ENCODE measurements at regions not wholly inside any gene's neighbourhood (a gene's known extent, or its start where the extent isn't known, plus 50 kb on each side); places are given as distances from the start of the nearest gene placed in this dataset.

DNA sequence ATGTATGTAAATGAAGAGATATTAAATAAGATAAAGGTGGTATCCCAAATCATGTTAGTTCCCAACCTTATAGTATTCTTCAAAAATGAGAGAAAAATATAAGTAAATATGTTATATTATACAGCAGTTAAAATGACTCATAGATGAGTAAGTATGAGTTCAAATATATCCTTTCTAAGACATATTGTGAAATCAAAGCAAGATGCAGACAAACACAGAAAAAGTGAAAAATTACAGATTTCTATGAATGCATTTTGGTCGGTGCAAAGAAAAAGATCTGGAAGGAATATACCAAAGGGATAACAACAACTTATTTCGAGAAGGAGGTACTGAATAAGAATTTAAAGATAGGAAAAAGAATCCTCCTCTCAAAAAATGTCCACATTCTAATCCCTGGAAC, 181.2 kb upstream of the TTC14 start:
- no peak overlapping the region for H3K27ac ChIP-seq
- no peak overlapping the region for H3K4me3 ChIP-seq
- ATAC-seq (no peak), DNase-seq (ENCODE audit: low read depth in 1 of 2, low spot score in 1 of 2) (no peak), FAIRE-seq (no peak)
- 19% methylated on average over 2 of the region's 2 CpGs for WGBS (ENCODE audit: missing lambda C conversion rate)
- H3K9me3 ChIP-seq: no peaks in the 10 kb centered on the region
- ChIA-PET POLR2A (no interaction called here), CTCF (no interaction called here)
- peak overlapping the region; percentile 36; the same call in 1 of the 3 replicates for H3K4me2 ChIP-seq
- TF ChIP-seq FOSL2 (IDR thresholded peaks at IDR 0.05) (no peak), FOSL2 (CRISPR knock-in tag; IDR thresholded peaks at IDR 0.05) (peak; percentile 52), MYC (IDR thresholded peaks at IDR 0.05; ENCODE audit: borderline replicate concordance, low read length) (no peak)
- no peaks in the 10 kb centered on the region for H3K4me1 ChIP-seq

DNA sequence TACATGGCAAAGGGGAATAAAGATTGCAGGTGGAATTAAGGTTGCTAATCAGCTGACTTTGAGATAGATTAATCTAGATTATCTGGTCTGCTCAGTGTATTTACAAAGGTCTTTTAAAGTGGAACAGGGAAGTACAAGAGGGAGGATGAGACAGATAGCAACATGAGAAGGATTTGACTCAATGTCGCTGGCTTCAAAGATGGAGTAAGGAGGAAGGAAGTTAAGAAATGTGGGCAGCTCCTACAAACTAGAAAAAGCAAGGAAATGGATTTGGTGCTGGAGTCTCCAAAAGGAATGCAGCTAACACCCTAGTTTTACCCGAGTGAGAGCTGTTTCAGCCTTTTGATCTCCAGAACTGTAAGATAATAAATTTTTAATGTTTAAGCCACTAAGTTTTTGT, 180.7 kb upstream of the TTC14 start:
- H3K27ac ChIP-seq: no peak overlapping the region
- CTCF ChIA-PET: no interaction called here
- ATAC-seq (no peak), FAIRE-seq (no peak), DNase-seq (ENCODE audit: low read depth in 1 of 2, low spot score in 1 of 2) (no peak)
- POLR2A ChIA-PET: no interaction called here
- H3K4me3 ChIP-seq: no peak overlapping the region
- WGBS (ENCODE audit: missing lambda C conversion rate): 22% methylated on average over 2 of the region's 2 CpGs
- peak overlapping the region; percentile 36; the same call in 2 of the 3 replicates for H3K4me2 ChIP-seq
- H3K9me3 ChIP-seq: no peaks in the 10 kb centered on the region
- no peaks in the 10 kb centered on the region for H3K4me1 ChIP-seq
- TF ChIP-seq FOSB (CRISPR knock-in tag; IDR thresholded peaks at IDR 0.05) (no peak), ZC3H11A (IDR thresholded peaks at IDR 0.05) (no peak), SMC3 (IDR thresholded peaks at IDR 0.05) (no peak), ZSCAN20 (CRISPR knock-in tag; IDR thresholded peaks at IDR 0.05) (no peak), MYC (IDR thresholded peaks at IDR 0.05; ENCODE audit: borderline replicate concordance, low read length) (no peak), EHMT2 (IDR thresholded peaks at IDR 0.05; ENCODE audit: low read depth) (no peak), JUN (IDR thresholded peaks at IDR 0.05) (no peak), CBX2 (IDR thresholded peaks at IDR 0.05; ENCODE audit: borderline replicate concordance, low read depth) (no peak), NR3C1 (IDR thresholded peaks at IDR 0.05) (no peak), RNF2 (IDR thresholded peaks at IDR 0.05; ENCODE audit: borderline replicate concordance, low read depth) (no peak)
- TF ChIP-seq, protein P1, sequence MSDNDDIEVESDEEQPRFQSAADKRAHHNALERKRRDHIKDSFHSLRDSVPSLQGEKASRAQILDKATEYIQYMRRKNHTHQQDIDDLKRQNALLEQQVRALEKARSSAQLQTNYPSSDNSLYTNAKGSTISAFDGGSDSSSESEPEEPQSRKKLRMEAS (IDR thresholded peaks at IDR 0.05): no peak
- TF ChIP-seq, protein P2, sequence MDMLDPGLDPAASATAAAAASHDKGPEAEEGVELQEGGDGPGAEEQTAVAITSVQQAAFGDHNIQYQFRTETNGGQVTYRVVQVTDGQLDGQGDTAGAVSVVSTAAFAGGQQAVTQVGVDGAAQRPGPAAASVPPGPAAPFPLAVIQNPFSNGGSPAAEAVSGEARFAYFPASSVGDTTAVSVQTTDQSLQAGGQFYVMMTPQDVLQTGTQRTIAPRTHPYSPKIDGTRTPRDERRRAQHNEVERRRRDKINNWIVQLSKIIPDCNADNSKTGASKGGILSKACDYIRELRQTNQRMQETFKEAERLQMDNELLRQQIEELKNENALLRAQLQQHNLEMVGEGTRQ (IDR thresholded peaks at IDR 0.05): no peak
- TF ChIP-seq, protein P3, sequence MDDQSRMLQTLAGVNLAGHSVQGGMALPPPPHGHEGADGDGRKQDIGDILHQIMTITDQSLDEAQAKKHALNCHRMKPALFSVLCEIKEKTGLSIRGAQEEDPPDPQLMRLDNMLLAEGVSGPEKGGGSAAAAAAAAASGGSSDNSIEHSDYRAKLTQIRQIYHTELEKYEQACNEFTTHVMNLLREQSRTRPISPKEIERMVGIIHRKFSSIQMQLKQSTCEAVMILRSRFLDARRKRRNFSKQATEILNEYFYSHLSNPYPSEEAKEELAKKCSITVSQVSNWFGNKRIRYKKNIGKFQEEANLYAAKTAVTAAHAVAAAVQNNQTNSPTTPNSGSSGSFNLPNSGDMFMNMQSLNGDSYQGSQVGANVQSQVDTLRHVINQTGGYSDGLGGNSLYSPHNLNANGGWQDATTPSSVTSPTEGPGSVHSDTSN (IDR thresholded peaks at IDR 0.05): no peak

DNA sequence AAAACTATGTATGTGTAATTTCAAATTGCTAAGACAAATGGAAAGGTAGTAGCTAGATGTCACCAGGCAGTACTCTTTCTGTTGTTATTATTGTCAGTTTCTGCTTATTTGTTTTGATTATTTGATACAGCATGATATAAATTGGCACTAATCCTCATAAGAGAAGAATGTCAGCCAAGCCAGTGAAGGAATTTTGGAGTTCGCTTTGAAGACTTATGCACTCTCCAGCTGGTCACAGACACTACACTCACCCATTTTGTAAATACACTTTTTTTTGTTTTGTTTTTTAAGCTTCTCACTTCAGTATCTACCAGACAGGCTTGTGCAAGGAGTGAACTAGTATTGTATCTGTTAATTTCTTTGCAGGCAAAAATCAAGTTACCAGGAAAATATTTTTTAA, 180.2 kb upstream of the TTC14 start:
- Histone ChIP-seq H3K4me2 (no peak overlapping the region), H3K4me1 (no peaks in the 10 kb centered on the region), H3K9me3 (no peaks in the 10 kb centered on the region), H3K4me3 (no peak overlapping the region), H3K27ac (no peak overlapping the region)
- ChIA-PET CTCF (no interaction called here), POLR2A (no interaction called here)
- FAIRE-seq: no peak
- 60% methylated on average over 1 of the region's 1 CpG for WGBS (ENCODE audit: missing lambda C conversion rate)
- no peak for DNase-seq (ENCODE audit: low read depth in 1 of 2, low spot score in 1 of 2)
- no peak for ATAC-seq
- TF ChIP-seq, protein P4, sequence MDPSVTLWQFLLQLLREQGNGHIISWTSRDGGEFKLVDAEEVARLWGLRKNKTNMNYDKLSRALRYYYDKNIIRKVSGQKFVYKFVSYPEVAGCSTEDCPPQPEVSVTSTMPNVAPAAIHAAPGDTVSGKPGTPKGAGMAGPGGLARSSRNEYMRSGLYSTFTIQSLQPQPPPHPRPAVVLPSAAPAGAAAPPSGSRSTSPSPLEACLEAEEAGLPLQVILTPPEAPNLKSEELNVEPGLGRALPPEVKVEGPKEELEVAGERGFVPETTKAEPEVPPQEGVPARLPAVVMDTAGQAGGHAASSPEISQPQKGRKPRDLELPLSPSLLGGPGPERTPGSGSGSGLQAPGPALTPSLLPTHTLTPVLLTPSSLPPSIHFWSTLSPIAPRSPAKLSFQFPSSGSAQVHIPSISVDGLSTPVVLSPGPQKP (IDR thresholded peaks at IDR 0.05; ENCODE audit: low read depth, low read length): no peak
- TF ChIP-seq EHMT2 (IDR thresholded peaks at IDR 0.05; ENCODE audit: low read depth): no peak
- TF ChIP-seq ZFP36 (IDR thresholded peaks at IDR 0.05; ENCODE audit: borderline replicate concordance, partially characterized antibody): no peak
- TF ChIP-seq, protein P5, sequence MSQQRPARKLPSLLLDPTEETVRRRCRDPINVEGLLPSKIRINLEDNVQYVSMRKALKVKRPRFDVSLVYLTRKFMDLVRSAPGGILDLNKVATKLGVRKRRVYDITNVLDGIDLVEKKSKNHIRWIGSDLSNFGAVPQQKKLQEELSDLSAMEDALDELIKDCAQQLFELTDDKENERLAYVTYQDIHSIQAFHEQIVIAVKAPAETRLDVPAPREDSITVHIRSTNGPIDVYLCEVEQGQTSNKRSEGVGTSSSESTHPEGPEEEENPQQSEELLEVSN (IDR thresholded peaks at IDR 0.05; ENCODE audit: borderline replicate concordance, low read depth): no peak
- no peak for TF ChIP-seq RARB (CRISPR knock-in tag; IDR thresholded peaks at IDR 0.05)
- TF ChIP-seq, protein P6, sequence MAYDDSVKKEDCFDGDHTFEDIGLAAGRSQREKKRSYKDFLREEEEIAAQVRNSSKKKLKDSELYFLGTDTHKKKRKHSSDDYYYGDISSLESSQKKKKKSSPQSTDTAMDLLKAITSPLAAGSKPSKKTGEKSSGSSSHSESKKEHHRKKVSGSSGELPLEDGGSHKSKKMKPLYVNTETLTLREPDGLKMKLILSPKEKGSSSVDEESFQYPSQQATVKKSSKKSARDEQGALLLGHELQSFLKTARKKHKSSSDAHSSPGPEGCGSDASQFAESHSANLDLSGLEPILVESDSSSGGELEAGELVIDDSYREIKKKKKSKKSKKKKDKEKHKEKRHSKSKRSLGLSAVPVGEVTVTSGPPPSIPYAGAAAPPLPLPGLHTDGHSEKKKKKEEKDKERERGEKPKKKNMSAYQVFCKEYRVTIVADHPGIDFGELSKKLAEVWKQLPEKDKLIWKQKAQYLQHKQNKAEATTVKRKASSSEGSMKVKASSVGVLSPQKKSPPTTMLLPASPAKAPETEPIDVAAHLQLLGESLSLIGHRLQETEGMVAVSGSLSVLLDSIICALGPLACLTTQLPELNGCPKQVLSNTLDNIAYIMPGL (CRISPR knock-in tag; IDR thresholded peaks at IDR 0.05; ENCODE audit: borderline replicate concordance): no peak
- TF ChIP-seq HOXB5 (CRISPR knock-in tag; IDR thresholded peaks at IDR 0.05): no peak
- no peak for TF ChIP-seq ZC3H11A (IDR thresholded peaks at IDR 0.05)
- TF ChIP-seq FOSL2 (IDR thresholded peaks at IDR 0.05): no peak
- no peak for TF ChIP-seq FOSL2 (CRISPR knock-in tag; IDR thresholded peaks at IDR 0.05)
- no peak for TF ChIP-seq FOXS1 (CRISPR knock-in tag; IDR thresholded peaks at IDR 0.05)
- TF ChIP-seq SREBF2 (IDR thresholded peaks at IDR 0.05): no peak
- TF ChIP-seq KDM5A (IDR thresholded peaks at IDR 0.05): no peak
- TF ChIP-seq, protein P7, sequence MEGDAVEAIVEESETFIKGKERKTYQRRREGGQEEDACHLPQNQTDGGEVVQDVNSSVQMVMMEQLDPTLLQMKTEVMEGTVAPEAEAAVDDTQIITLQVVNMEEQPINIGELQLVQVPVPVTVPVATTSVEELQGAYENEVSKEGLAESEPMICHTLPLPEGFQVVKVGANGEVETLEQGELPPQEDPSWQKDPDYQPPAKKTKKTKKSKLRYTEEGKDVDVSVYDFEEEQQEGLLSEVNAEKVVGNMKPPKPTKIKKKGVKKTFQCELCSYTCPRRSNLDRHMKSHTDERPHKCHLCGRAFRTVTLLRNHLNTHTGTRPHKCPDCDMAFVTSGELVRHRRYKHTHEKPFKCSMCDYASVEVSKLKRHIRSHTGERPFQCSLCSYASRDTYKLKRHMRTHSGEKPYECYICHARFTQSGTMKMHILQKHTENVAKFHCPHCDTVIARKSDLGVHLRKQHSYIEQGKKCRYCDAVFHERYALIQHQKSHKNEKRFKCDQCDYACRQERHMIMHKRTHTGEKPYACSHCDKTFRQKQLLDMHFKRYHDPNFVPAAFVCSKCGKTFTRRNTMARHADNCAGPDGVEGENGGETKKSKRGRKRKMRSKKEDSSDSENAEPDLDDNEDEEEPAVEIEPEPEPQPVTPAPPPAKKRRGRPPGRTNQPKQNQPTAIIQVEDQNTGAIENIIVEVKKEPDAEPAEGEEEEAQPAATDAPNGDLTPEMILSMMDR (IDR thresholded peaks at IDR 0.05): no peak
- TF ChIP-seq KDM1A (IDR thresholded peaks at IDR 0.05; ENCODE audit: low read depth): no peak
- no peak for TF ChIP-seq GATA3 (IDR thresholded peaks at IDR 0.05; ENCODE audit: borderline replicate concordance)
- TF ChIP-seq MAZ (IDR thresholded peaks at IDR 0.05; ENCODE audit: borderline replicate concordance, low read depth, low read length): no peak
